H1 (cell line): ENCODE measurements at regions not wholly inside any gene's neighbourhood (a gene's known extent, or its start where the extent isn't known, plus 50 kb on each side); places are given as distances from the start of the nearest gene placed in this dataset.

Source experiments
- CTCF ChIA-PET: fragments of 300-600 bp; sonication (Branson Sonifier 250); formaldehyde crosslinking; loops from one replicate; lab custom pipeline; 2021; ENCODE audit not compliant: partially characterized antibody; lab: Charles Lee
- POLR2A ChIA-PET: fragments of 300-600 bp; sonication (Branson Sonifier 250); formaldehyde crosslinking; loops from one replicate; lab custom pipeline; 2021; ENCODE audit warnings: inconsistent platforms; ENCODE audit not compliant: partially characterized antibody; lab: Charles Lee
- DNase-seq, 2 experiments: peaks; one replicate each; pipeline versions ENCODE4 v3.0.0 to v3.0.0-alpha.2; 2010 to 2022; ENCODE audit warnings: low spot score in 2 of 2, low read depth in 1 of 2, mixed read lengths in 1 of 2
- FAIRE-seq: peaks from 2 replicates; lab custom pipeline; 2011; peaks lifted over from hg19 to GRCh38; lab: Jason Lieb, UNC
- H2AFZ ChIP-seq: 2 replicates; pipeline ENCODE4 v1.8.1; 2012; ENCODE audit warnings: low read length, inconsistent platforms
- H2AK5ac ChIP-seq: 2 replicates; pipeline ENCODE4 v1.6.1; 2013; ENCODE audit warnings: low read depth, low read length
- H2BK120ac ChIP-seq: replicated peaks from 2 replicates; pipeline ENCODE3; 2013; ENCODE audit warnings: low read depth, low read length, inconsistent platforms
- H2BK12ac ChIP-seq: 2 replicates; pipeline ENCODE4 v1.6.1; 2013; ENCODE audit warnings: low read depth, low read length
- H2BK15ac ChIP-seq: 2 replicates; pipeline ENCODE4 v1.6.1; 2013; ENCODE audit warnings: low read length
- H2BK20ac ChIP-seq: 2 replicates; pipeline ENCODE4 v1.6.1; 2013; ENCODE audit warnings: low read length
- H2BK5ac ChIP-seq: 2 replicates; pipeline ENCODE4 v1.6.1; 2013; ENCODE audit warnings: low read depth, low read length
- H3K14ac ChIP-seq: 2 replicates; pipeline ENCODE4 v1.6.1; 2013; ENCODE audit warnings: inconsistent platforms; ENCODE audit not compliant: insufficient read length
- H3K18ac ChIP-seq: 2 replicates; pipeline ENCODE4 v1.6.1; 2013; ENCODE audit warnings: low read length; ENCODE audit errors: extremely low read depth
- H3K23ac ChIP-seq: 2 replicates; pipeline ENCODE4 v1.6.1; 2013; ENCODE audit warnings: inconsistent platforms; ENCODE audit not compliant: insufficient read length
- H3K23me2 ChIP-seq: 2 replicates; pipeline ENCODE4 v1.6.1; 2013; ENCODE audit warnings: low read depth, low read length
- H3K27ac ChIP-seq: 2 replicates; pipeline ENCODE4 v1.6.1; 2011; ENCODE audit warnings: low read depth, low read length, inconsistent platforms
- H3K27me3 ChIP-seq, 4 experiments: replicated peaks in 1 of 4; 1 replicate in 1 of 4; 2 replicates in 3 of 4; pipeline versions ENCODE4 v1.6.1 to v1.8.1; 2011 to 2013; ENCODE audit warnings: low read length in 3 of 4, mild to moderate bottlenecking in 3 of 4, inconsistent platforms in 2 of 4, mixed read lengths in 2 of 4, moderate library complexity in 1 of 4; ENCODE audit not compliant: control insufficient read depth in 3 of 4, insufficient read depth in 3 of 4; ENCODE audit errors: extremely low read depth in 1 of 4
- H3K36me3 ChIP-seq, 4 experiments: 2 replicates each; pipeline versions ENCODE4 v1.6.1 to v1.8.1; 2011 to 2013; ENCODE audit warnings: mild to moderate bottlenecking in 4 of 4, low read length in 3 of 4, moderate library complexity in 2 of 4, control low read depth in 1 of 4, inconsistent platforms in 1 of 4; ENCODE audit not compliant: insufficient read depth in 4 of 4, control insufficient read depth in 2 of 4
- H3K4ac ChIP-seq: replicated peaks from 2 replicates; pipeline ENCODE3; 2013; ENCODE audit warnings: low read length, low read depth, mixed read lengths, inconsistent platforms; ENCODE audit not compliant: insufficient read length
- H3K4me1 ChIP-seq, 4 experiments: replicated peaks in 1 of 4; 1 replicate in 1 of 4; 2 replicates in 3 of 4; pipeline versions ENCODE4 v1.6.1 to v1.8.1; 2011 to 2013; ENCODE audit warnings: low read length in 3 of 4, inconsistent platforms in 2 of 4, mixed read lengths in 1 of 4; ENCODE audit not compliant: insufficient read depth in 4 of 4, control insufficient read depth in 3 of 4
- H3K4me2 ChIP-seq, 2 experiments: 2 replicates each; pipeline versions ENCODE4 v1.6.1 to v1.8.1; 2011 to 2013; ENCODE audit warnings: low read depth in 2 of 2, low read length in 2 of 2, control low read depth in 1 of 2, inconsistent platforms in 1 of 2, mild to moderate bottlenecking in 1 of 2; ENCODE audit not compliant: insufficient read depth in 1 of 2
- H3K4me3 ChIP-seq, 4 experiments: fragments of 200-600, 300-600 bp in 1 of 4; sonication (generic), shearing (Covaris generic), sonication (Bioruptor Twin) in 1 of 4; 2 replicates each; pipeline versions ENCODE4 v1.5.1 to v1.8.1; 2011 to 2016; ENCODE audit warnings: low read length in 4 of 4, low read depth in 3 of 4, control low read depth in 2 of 4, inconsistent platforms in 2 of 4, mild to moderate bottlenecking in 2 of 4, mixed read lengths in 1 of 4, moderate library complexity in 1 of 4; ENCODE audit not compliant: insufficient read depth in 2 of 4; ENCODE audit errors: extremely low read depth in 1 of 4
- H3K56ac ChIP-seq: replicated peaks from 2 replicates; pipeline ENCODE3; 2013; ENCODE audit warnings: low read depth, mild to moderate bottlenecking, mixed read lengths, low read length, inconsistent platforms; ENCODE audit not compliant: insufficient read length
- H3K79me1 ChIP-seq: 2 replicates; pipeline ENCODE4 v1.6.1; 2013; ENCODE audit warnings: low read depth, low read length, control low read depth
- H3K79me2 ChIP-seq, 2 experiments: 2 replicates each; pipeline versions ENCODE4 v1.6.1 to v1.8.1; 2012 to 2013; ENCODE audit warnings: low read length in 2 of 2, mild to moderate bottlenecking in 2 of 2, inconsistent platforms in 1 of 2; ENCODE audit not compliant: insufficient read depth in 2 of 2, control insufficient read depth in 1 of 2
- H3K9ac ChIP-seq, 4 experiments: replicated peaks in 1 of 4; 1 replicate in 1 of 4; 2 replicates in 3 of 4; pipeline versions ENCODE4 v1.6.1 to v1.8.1; 2011 to 2013; ENCODE audit warnings: low read depth in 3 of 4, low read length in 3 of 4, control low read depth in 2 of 4, mild to moderate bottlenecking in 2 of 4, moderate library complexity in 2 of 4, inconsistent platforms in 1 of 4; ENCODE audit errors: extremely low read depth in 1 of 4
- H3K9me3 ChIP-seq, 2 experiments: 2 replicates each; pipeline versions ENCODE4 v1.6.1 to v1.8.1; 2012 to 2013; ENCODE audit warnings: mild to moderate bottlenecking in 2 of 2, moderate library complexity in 2 of 2, control low read depth in 1 of 2, inconsistent platforms in 1 of 2, low read depth in 1 of 2, low read length in 1 of 2, mixed read lengths in 1 of 2; ENCODE audit not compliant: insufficient read depth in 2 of 2
- H4K20me1 ChIP-seq, 2 experiments: replicated peaks in 1 of 2; 2 replicates each; pipeline versions ENCODE3 to v1.8.1; 2011 to 2013; ENCODE audit warnings: inconsistent platforms in 2 of 2, low read length in 2 of 2, mild to moderate bottlenecking in 1 of 2; ENCODE audit not compliant: insufficient read depth in 2 of 2, control insufficient read depth in 1 of 2
- H4K5ac ChIP-seq: 2 replicates; pipeline ENCODE4 v1.6.1; 2013; ENCODE audit warnings: low read length, low read depth, mixed read lengths, inconsistent platforms; ENCODE audit not compliant: insufficient read length
- H4K8ac ChIP-seq: 2 replicates; pipeline ENCODE4 v1.8.0; 2013; ENCODE audit warnings: mild to moderate bottlenecking, moderate library complexity, low read length, inconsistent platforms; ENCODE audit not compliant: insufficient read depth; ENCODE audit errors: extremely low read depth
- H4K91ac ChIP-seq: replicated peaks from 2 replicates; pipeline ENCODE3; 2013; ENCODE audit warnings: low read length, mixed read lengths, inconsistent platforms; ENCODE audit not compliant: insufficient read length
- HDAC6 ChIP-seq: IDR thresholded peaks from one replicate; pipeline ENCODE4 v1.7.1; 2012; ENCODE audit warnings: low read depth, mild to moderate bottlenecking, inconsistent platforms, low read length, moderate library complexity
- RBBP5 ChIP-seq: IDR thresholded peaks from 2 replicates; pipeline ENCODE4 v1.7.1; 2012; ENCODE audit warnings: low read depth, mild to moderate bottlenecking, inconsistent platforms, low read length, moderate library complexity, borderline replicate concordance
- TAF1 ChIP-seq: IDR thresholded peaks from 2 replicates; pipeline ENCODE4 v1.6.1; 2011; ENCODE audit warnings: mild to moderate bottlenecking, low read depth, low read length
- WGBS, 2 experiments: shearing (Covaris generic) in 1 of 2; methylation state at CpG; one replicate each; pipeline versions ENCODE4 v1.1.6 to v1.1.7; 2013 to 2015; ENCODE audit warnings: low lambda C conversion rate in 2 of 2, mixed read lengths in 2 of 2, inconsistent platforms in 1 of 2, low coverage in 1 of 2, missing lambda C conversion rate in 1 of 2; ENCODE audit not compliant: insufficient replicate concordance in 2 of 2, insufficient coverage in 1 of 2, insufficient read length in 1 of 2; ENCODE audit errors: extremely low coverage in 1 of 2, missing lambda C conversion rate in 1 of 2; 5-methylcytosine and 5-hydroxymethylcytosine counted together
- TF ChIP-seq, protein P1 (sequence below): IDR thresholded peaks from 2 replicates; pipeline ENCODE4 v1.6.1; 2012; ENCODE audit warnings: low read length, inconsistent platforms

DNA sequence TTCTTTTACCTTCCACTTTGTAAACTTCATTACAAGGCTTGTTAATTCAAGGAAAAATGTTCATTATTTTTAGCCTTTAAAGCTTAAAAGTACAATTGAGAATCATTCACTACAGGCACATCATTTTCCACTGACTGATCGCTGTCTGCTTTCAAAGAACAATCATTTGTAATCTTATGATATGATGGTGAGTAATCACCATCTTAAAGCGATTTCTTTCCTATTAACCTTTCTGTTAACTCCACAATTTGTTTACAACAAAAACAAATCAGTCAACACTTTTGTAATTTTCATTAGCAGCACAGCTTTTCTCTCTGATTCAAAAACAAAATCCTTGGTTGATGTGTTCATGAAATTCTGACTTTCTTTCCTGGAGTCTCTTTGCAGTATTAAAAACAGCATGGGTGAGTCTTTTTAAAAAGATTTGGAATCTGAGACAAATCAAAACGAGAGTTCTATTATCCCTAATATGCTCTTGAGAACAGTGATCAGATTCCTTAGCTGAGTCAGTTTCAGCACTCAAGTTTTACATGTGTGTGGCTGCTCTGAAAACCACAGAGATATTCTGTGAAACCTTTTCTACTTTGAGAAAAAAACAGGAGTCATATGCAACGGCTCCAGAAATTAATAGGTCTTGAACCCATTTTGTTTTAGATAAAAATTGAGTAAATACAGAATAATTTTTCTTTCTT is 145.8 kb upstream of the TMPRSS15 start:
- POLR2A ChIA-PET = no interaction called here
- H2BK15ac ChIP-seq = no peak overlapping the region
- WGBS, 2 experiments = 83% methylated on average over 4 of the region's 4 CpGs; no CpG with 5 or more reads in 1 of the 2 experiments
- FAIRE-seq (no peak), DNase-seq (no peak)
- no peaks in the 10 kb centered on the region for H3K27me3 ChIP-seq
- no peak overlapping the region for H4K5ac ChIP-seq
- no peak overlapping the region; the same call in 1 of the 2 replicates for H2AFZ ChIP-seq
- no peak overlapping the region for H3K27ac ChIP-seq
- no peak overlapping the region for H3K4me2 ChIP-seq
- no peaks in the 10 kb centered on the region for H3K79me2 ChIP-seq
- H3K23ac ChIP-seq = no peak overlapping the region
- H4K91ac ChIP-seq = no peak overlapping the region
- no peak overlapping the region for H2BK5ac ChIP-seq
- H3K36me3 ChIP-seq = no peaks in the 10 kb centered on the region
- H4K20me1 ChIP-seq = no peaks in the 10 kb centered on the region
- H3K23me2 ChIP-seq = no peaks in the 10 kb centered on the region
- H3K9ac ChIP-seq = no peak overlapping the region
- no peaks in the 10 kb centered on the region for H3K79me1 ChIP-seq
- H3K56ac ChIP-seq = no peak overlapping the region
- H3K4me1 ChIP-seq = no peaks in the 10 kb centered on the region
- no peak overlapping the region for H2BK20ac ChIP-seq
- H3K4me3 ChIP-seq = no peak overlapping the region
- no peak overlapping the region for H3K18ac ChIP-seq
- H4K8ac ChIP-seq = no peak overlapping the region
- H2BK120ac ChIP-seq = no peak overlapping the region
- H3K4ac ChIP-seq = no peak overlapping the region
- no peaks in the 10 kb centered on the region for H3K9me3 ChIP-seq
- CTCF ChIA-PET = interaction anchor here (1.1 kb wide), 1 partner anchor 170 kb away, joined by 3 read pairs; no protein-coding TSS in a partner anchor
- TF ChIP-seq RBBP5 (no peak), HDAC6 (no peak), TAF1 (no peak)
- TF ChIP-seq, protein P1, sequence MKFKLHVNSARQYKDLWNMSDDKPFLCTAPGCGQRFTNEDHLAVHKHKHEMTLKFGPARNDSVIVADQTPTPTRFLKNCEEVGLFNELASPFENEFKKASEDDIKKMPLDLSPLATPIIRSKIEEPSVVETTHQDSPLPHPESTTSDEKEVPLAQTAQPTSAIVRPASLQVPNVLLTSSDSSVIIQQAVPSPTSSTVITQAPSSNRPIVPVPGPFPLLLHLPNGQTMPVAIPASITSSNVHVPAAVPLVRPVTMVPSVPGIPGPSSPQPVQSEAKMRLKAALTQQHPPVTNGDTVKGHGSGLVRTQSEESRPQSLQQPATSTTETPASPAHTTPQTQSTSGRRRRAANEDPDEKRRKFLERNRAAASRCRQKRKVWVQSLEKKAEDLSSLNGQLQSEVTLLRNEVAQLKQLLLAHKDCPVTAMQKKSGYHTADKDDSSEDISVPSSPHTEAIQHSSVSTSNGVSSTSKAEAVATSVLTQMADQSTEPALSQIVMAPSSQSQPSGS = no peak
- no peak overlapping the region for H2AK5ac ChIP-seq
- H2BK12ac ChIP-seq = no peak overlapping the region
- no peak overlapping the region for H3K14ac ChIP-seq
